Glutamatergic neuron (in vitro differentiated cells): ENCODE measurements at regions not wholly inside any gene's neighbourhood (a gene's known extent, or its start where the extent isn't known, plus 50 kb on each side); places are given as distances from the start of the nearest gene placed in this dataset.

Experiments
- DNase-seq: peaks from one replicate; pipeline ENCODE4 v3.0.0; 2022
- H3K27ac Mint-ChIP-seq: one replicate; pipeline ENCODE4 v1.8.0; 2020; ENCODE audit warnings: mild to moderate bottlenecking, mixed read lengths, inconsistent platforms; ENCODE audit not compliant: unreplicated experiment
- H3K27me3 Mint-ChIP-seq: one replicate; pipeline ENCODE4 v1.8.0; 2020; ENCODE audit warnings: mild to moderate bottlenecking, moderate library complexity, mixed read lengths, inconsistent platforms; ENCODE audit not compliant: unreplicated experiment
- H3K36me3 Mint-ChIP-seq: one replicate; pipeline ENCODE4 v1.8.0; 2020; ENCODE audit warnings: mild to moderate bottlenecking, mixed read lengths, inconsistent platforms; ENCODE audit not compliant: unreplicated experiment
- H3K4me1 Mint-ChIP-seq: one replicate; pipeline ENCODE4 v1.8.0; 2020; ENCODE audit warnings: mild to moderate bottlenecking, low read depth, mixed read lengths, inconsistent platforms; ENCODE audit not compliant: unreplicated experiment
- H3K4me3 Mint-ChIP-seq: one replicate; pipeline ENCODE4 v1.8.0; 2020; ENCODE audit warnings: mild to moderate bottlenecking, mixed read lengths, inconsistent platforms; ENCODE audit not compliant: unreplicated experiment
- H3K9me3 Mint-ChIP-seq: one replicate; pipeline ENCODE4 v1.8.0; 2020; ENCODE audit warnings: mild to moderate bottlenecking, moderate library complexity, mixed read lengths, inconsistent platforms; ENCODE audit not compliant: unreplicated experiment
- TF ChIP-seq, protein P1 (sequence below): fragments of 200-600 bp; sonication (generic); IDR thresholded peaks from one replicate; pipeline ENCODE4 v1.5.0; 2021; ENCODE audit not compliant: partially characterized antibody, unreplicated experiment

DNA sequence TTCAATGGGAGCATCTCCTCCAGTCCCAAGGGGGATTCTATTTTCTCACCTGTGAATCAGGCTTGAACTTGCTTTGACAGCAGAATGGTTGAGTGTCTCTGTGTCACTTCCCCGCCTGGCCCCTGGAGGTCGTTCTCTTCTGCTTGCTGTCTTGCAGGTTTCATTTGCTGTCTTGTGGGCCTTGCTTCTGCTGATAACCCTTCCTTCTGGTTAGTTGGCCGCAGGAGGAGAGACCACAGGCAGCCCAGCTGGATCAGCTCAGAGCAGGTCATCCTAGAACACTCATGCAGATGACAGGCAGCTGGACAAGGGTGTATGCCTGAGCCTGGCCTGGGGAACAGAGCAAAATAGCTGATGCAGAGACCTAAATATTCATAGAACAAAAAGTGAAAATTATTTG, 344.2 kb upstream of the ADARB2 start:
- TF ChIP-seq, protein P1, sequence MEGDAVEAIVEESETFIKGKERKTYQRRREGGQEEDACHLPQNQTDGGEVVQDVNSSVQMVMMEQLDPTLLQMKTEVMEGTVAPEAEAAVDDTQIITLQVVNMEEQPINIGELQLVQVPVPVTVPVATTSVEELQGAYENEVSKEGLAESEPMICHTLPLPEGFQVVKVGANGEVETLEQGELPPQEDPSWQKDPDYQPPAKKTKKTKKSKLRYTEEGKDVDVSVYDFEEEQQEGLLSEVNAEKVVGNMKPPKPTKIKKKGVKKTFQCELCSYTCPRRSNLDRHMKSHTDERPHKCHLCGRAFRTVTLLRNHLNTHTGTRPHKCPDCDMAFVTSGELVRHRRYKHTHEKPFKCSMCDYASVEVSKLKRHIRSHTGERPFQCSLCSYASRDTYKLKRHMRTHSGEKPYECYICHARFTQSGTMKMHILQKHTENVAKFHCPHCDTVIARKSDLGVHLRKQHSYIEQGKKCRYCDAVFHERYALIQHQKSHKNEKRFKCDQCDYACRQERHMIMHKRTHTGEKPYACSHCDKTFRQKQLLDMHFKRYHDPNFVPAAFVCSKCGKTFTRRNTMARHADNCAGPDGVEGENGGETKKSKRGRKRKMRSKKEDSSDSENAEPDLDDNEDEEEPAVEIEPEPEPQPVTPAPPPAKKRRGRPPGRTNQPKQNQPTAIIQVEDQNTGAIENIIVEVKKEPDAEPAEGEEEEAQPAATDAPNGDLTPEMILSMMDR = no peak
- Mint-ChIP-seq H3K4me1 (no peaks in the 10 kb centered on the region), H3K9me3 (no peaks in the 10 kb centered on the region), H3K36me3 (peaks cover 7% of the 10 kb centered on the region), H3K4me3 (no peak overlapping the region), H3K27me3 (no peaks in the 10 kb centered on the region), H3K27ac (no peak overlapping the region)
- DNase-seq = peak; percentile 32

DNA sequence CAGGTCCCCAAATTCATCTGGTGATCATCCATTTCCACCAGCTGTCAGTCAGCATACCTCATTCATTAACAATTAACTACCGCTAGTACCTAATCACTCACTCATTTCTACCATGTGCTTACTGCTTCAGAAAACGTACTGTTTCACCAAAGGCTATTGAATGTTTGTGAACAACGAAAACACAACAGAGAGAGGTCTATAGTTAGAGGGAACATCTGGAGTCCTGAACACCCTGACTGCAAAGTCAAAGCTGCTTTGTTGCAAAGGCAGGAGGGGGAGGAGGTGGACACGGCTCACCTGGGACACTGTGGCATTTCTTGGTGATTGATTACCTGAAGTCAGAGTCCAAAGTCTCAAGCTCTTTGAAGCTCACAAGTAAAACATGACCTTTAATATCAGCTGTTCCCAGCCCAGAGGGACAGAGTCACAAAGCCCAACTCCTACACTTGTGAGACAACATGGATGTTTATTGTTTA, 342.3 kb upstream of the ADARB2 start:
- no peak for DNase-seq
- H3K4me1 Mint-ChIP-seq = no peaks in the 10 kb centered on the region
- no peaks in the 10 kb centered on the region for H3K9me3 Mint-ChIP-seq
- TF ChIP-seq, protein P1 = no peak
- H3K4me3 Mint-ChIP-seq = no peak overlapping the region
- no peak overlapping the region for H3K27ac Mint-ChIP-seq
- peaks cover 7% of the 10 kb centered on the region for H3K36me3 Mint-ChIP-seq
- no peaks in the 10 kb centered on the region for H3K27me3 Mint-ChIP-seq

DNA sequence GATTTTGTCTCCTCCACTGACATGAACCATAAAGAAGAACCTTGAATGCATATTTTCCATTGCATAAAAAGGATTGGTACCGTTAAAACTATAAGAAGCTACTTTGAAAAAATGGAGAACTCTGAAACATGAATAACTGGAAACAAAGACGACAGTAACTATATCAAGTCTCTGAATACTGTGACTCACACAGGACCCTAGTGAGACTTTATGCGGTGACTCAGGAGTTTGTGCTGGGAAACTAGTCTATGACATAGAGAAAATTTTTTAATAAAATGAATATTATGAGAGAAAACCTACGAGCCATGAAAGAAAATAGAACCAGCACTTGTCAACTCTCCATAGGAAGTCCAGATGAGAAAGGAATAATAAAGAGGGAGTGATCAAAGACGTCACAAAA, 339.9 kb upstream of the ADARB2 start:
- TF ChIP-seq, protein P1 = no peak
- Mint-ChIP-seq H3K4me1 (no peaks in the 10 kb centered on the region), H3K27me3 (no peaks in the 10 kb centered on the region), H3K36me3 (no peaks in the 10 kb centered on the region), H3K27ac (no peak overlapping the region), H3K4me3 (no peak overlapping the region), H3K9me3 (no peaks in the 10 kb centered on the region)
- no peak for DNase-seq

DNA sequence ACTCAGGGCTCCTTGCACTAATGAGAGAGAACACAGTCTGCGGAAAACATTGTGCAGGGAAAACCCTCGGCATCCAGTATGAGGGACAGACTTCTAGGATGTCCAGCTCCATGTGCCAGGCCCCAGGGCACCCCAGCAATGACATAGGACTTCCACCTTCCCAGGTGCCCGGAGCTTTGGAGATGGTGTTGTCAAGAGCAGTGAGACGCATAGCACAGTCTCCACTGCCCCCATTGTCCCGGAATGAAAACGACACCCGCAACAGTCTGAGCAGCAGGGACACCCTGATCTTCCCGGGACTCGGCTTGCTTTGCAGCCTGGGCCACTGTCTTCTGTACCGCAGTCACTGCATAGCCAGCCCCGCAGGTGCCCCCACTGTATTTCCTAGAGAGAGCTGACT, 339.2 kb upstream of the ADARB2 start:
- Mint-ChIP-seq H3K27me3 (no peaks in the 10 kb centered on the region), H3K9me3 (no peaks in the 10 kb centered on the region), H3K27ac (no peak overlapping the region), H3K4me3 (no peak overlapping the region), H3K4me1 (no peaks in the 10 kb centered on the region), H3K36me3 (no peaks in the 10 kb centered on the region)
- no peak for DNase-seq
- TF ChIP-seq, protein P1 = no peak

DNA sequence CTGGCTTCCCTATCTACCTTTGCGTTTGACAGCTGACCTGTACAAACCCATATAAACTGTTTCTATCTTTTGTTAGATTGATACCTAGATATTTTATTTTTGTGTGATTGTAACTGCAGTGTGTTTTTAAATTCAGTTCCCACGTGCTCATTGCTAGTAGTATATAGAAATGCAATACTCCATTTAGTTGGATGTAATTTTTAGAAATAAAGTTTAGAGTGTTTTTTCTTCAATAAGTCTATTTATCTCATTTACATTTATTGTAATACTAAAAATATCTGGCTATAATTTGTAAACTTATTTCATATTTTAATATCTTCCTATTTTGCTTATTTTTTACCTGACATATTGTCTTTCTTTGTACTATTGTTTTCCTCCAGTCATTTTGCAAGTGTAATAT, 329.7 kb upstream of the ADARB2 start:
- no peak overlapping the region for H3K4me3 Mint-ChIP-seq
- peaks cover 3% of the 10 kb centered on the region for H3K27me3 Mint-ChIP-seq
- peaks cover 18% of the 10 kb centered on the region for H3K9me3 Mint-ChIP-seq
- no peak for DNase-seq
- peaks cover 34% of the 10 kb centered on the region for H3K36me3 Mint-ChIP-seq
- TF ChIP-seq, protein P1 = no peak
- H3K27ac Mint-ChIP-seq = no peak overlapping the region
- H3K4me1 Mint-ChIP-seq = peaks cover 2% of the 10 kb centered on the region
